Activated T-helper 2 cell treated with anti-CD3 and anti-CD28 coated beads, Interferon-gamma antibody, Interleukin-2, Interleukin-4, amounts not matched to agents 10 μg/mL and 5 μg/mL and 100 μg/mL, durations not matched to agents 14 hours and 24 hours and 36 hours (primary cell): ENCODE measurements at regions not wholly inside any gene's neighbourhood (a gene's known extent, or its start where the extent isn't known, plus 50 kb on each side); places are given as distances from the start of the nearest gene placed in this dataset.
"Not testable (repeated sequence)": the region's sequence is repeated elsewhere in the genome, so short reads cannot be mapped to it uniquely, and the experiment has no call there.

ENCODE experiments used
- DNase-seq: peaks from one replicate; pipeline ENCODE4 v3.0.0; 2021; ENCODE audit warnings: low spot score
- H3K27ac Mint-ChIP-seq: one replicate; pipeline ENCODE4 v1.8.0; 2021; ENCODE audit warnings: mixed read lengths
- H3K27me3 Mint-ChIP-seq: one replicate; pipeline ENCODE4 v1.8.0; 2021; ENCODE audit warnings: low read depth, mixed read lengths
- H3K36me3 Mint-ChIP-seq: one replicate; pipeline ENCODE4 v1.8.0; 2021; ENCODE audit warnings: low read depth, mixed read lengths
- H3K4me1 Mint-ChIP-seq: one replicate; pipeline ENCODE4 v1.8.0; 2021; ENCODE audit warnings: low read depth, mixed read lengths
- H3K4me3 Mint-ChIP-seq: one replicate; pipeline ENCODE4 v1.8.0; 2021; ENCODE audit warnings: low read depth, mild to moderate bottlenecking, moderate library complexity, mixed read lengths
- H3K9me3 Mint-ChIP-seq: one replicate; pipeline ENCODE4 v1.8.0; 2021; ENCODE audit warnings: mixed read lengths
- intact Hi-C: fragments of 100-400 bp; cut with micrococcal nuclease; formaldehyde crosslinking; loops from one replicate; pipeline ENCODE4 v1.15.1; 2023

DNA sequence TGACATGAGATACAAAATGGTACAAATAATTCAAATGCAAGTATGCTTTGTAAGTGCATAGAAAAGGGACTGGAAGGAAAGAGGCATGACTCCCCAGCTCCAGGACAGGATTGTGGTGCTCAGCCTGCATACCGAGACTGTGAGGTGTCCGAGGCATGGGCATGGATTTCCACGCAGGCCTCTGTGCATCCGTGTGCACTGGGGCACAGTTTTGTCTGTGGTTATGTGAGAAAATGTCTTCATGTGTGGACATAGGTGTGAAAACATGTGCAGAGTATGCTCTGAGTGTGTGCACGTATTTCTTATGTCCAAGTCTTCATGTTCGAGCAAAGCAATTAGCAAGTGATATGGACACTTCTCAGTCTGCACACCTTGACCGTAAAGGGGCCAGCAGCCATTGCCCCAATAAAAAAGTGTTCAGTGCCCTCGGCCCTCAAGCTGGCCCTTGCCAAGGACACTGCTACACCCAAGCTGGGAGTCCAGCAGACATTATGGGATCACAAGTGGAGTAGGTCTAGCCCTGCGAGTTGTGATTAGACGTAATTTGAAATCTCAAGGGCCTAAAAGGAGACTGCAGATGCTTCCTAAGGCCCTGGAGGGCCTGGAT, 120.7 kb downstream of the CYP26B1 start:
- Mint-ChIP-seq H3K27ac (no peak overlapping the region), H3K4me3 (no peak overlapping the region), H3K36me3 (no peaks in the 10 kb centered on the region), H3K4me1 (no peaks in the 10 kb centered on the region), H3K9me3 (no peaks in the 10 kb centered on the region), H3K27me3 (no peaks in the 10 kb centered on the region)
- intact Hi-C loops, result no loop called here
- no peak for DNase-seq

DNA sequence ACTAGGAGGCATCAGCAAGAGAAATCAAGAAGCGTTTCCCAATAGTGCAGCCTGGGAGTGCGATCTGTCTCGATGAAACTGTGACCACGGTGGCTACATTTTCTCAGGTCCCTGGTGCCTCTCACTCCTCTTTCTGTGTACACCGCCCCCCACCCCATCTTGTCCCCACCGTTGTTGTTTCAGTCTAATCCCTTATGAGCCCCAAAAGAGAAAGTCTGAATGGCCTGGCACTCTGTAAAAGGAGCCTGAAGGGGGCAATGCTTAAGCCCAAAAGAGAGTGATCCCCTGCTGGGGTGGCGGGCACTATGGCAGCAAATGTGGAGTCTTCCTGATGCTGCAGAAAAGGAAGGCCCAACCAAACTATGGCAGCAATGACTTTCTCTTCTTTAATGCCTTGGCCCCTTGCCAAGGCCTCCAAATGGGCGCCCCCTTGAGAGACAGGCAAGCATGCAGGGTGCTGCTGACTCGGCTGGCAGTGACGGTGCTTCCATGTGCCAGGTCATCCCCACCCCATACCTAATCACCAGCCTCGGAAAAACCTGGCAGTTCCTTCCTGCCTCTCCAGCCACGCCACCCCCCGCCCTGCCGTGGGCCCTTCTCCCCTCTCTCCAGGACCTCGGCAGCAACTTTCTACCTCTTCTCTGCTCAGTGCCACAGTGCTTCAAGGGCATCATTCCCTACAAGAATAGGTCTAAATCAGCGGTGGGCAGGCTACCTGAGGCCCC, 123.0 kb downstream of the CYP26B1 start:
- intact Hi-C loops, result no loop called here
- Mint-ChIP-seq H3K4me1 (no peaks in the 10 kb centered on the region), H3K27ac (no peak overlapping the region), H3K9me3 (no peaks in the 10 kb centered on the region), H3K36me3 (no peaks in the 10 kb centered on the region), H3K27me3 (no peaks in the 10 kb centered on the region), H3K4me3 (no peak overlapping the region)
- peak; percentile 0 for DNase-seq

- Mint-ChIP-seq H3K27me3 (no peaks in the 10 kb centered on the region), H3K9me3 (no peaks in the 10 kb centered on the region), H3K27ac (no peak overlapping the region), H3K4me3 (no peak overlapping the region), H3K4me1 (no peaks in the 10 kb centered on the region), H3K36me3 (no peaks in the 10 kb centered on the region)
- intact Hi-C loops, result no loop called here
- DNase-seq, result no peak
Observed at GRCh38 chr2:72023678-72024390, 123.8 kb downstream of the CYP26B1 start.

GRCh38 chr2:72021371-72021770, 126.3 kb downstream of the CYP26B1 start:
- H3K36me3 Mint-ChIP-seq, intact Hi-C loops, H3K27me3 Mint-ChIP-seq, H3K27ac Mint-ChIP-seq, DNase-seq, H3K9me3 Mint-ChIP-seq, H3K4me1 Mint-ChIP-seq, H3K4me3 Mint-ChIP-seq: not testable (repeated sequence)

GRCh38 chr2:72015266-72015665, 132.4 kb downstream of the CYP26B1 start:
- intact Hi-C loops, result no loop called here
- Mint-ChIP-seq H3K4me1 (no peaks in the 10 kb centered on the region), H3K36me3 (no peaks in the 10 kb centered on the region), H3K27me3 (no peaks in the 10 kb centered on the region), H3K27ac (no peak overlapping the region), H3K9me3 (no peaks in the 10 kb centered on the region), H3K4me3 (no peak overlapping the region)
- DNase-seq, result no peak

- H3K9me3 Mint-ChIP-seq, result no peaks in the 10 kb centered on the region
- H3K27me3 Mint-ChIP-seq, result no peaks in the 10 kb centered on the region
- no peak for DNase-seq
- no peak overlapping the region for H3K4me3 Mint-ChIP-seq
- no peak overlapping the region for H3K27ac Mint-ChIP-seq
- H3K4me1 Mint-ChIP-seq, result no peaks in the 10 kb centered on the region
- H3K36me3 Mint-ChIP-seq, result no peaks in the 10 kb centered on the region
- intact Hi-C loops, result no loop called here
Observed at GRCh38 chr2:72014831-72015230, 132.8 kb downstream of the CYP26B1 start.

- Mint-ChIP-seq H3K4me1 (no peaks in the 10 kb centered on the region), H3K4me3 (no peak overlapping the region), H3K9me3 (no peaks in the 10 kb centered on the region), H3K36me3 (no peaks in the 10 kb centered on the region), H3K27me3 (no peaks in the 10 kb centered on the region), H3K27ac (no peak overlapping the region)
- intact Hi-C loops, result no loop called here
- DNase-seq, result no peak
Observed at GRCh38 chr2:72013726-72014125, 133.9 kb downstream of the CYP26B1 start.

DNA sequence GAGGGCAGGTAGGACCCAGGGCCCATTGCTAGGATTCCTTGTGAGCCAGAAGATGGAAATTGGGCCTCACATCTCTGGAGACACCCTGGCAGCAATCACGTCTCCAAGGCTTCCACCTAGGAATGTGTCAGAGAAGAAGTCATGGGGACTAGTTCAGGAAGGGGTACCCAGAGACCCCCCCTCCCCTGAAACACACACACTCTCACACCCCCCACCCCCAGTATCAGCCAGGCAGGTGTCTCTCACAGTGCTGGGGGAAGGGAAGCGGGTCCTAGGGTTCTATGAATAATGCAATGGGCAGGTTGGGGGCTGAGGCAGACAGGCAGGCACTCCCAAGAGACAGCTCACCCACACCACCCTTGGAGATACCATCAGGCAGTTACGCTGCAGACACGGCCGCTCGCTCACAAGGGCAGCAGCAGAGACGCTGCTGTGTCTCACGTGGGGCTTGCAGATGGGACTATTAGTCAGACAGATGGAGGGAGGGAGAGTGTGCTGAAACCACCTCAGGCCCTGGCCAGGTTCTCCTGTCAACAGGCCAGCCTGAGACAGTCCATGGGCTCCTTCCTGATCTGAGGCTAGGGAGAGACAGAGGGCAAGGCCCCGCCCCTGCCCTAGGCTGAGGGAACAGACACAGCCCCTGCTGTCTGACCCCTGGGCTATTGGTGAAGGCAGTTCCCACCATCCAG, 134.6 kb downstream of the CYP26B1 start:
- no peak overlapping the region for H3K27ac Mint-ChIP-seq
- no peaks in the 10 kb centered on the region for H3K36me3 Mint-ChIP-seq
- no peak overlapping the region for H3K4me3 Mint-ChIP-seq
- no peaks in the 10 kb centered on the region for H3K9me3 Mint-ChIP-seq
- intact Hi-C loops, result no loop called here
- no peaks in the 10 kb centered on the region for H3K27me3 Mint-ChIP-seq
- no peaks in the 10 kb centered on the region for H3K4me1 Mint-ChIP-seq
- DNase-seq, result no peak

GRCh38 chr2:72011791-72012190, 135.9 kb downstream of the CYP26B1 start:
- no peak overlapping the region for H3K4me3 Mint-ChIP-seq
- no peak for DNase-seq
- no peaks in the 10 kb centered on the region for H3K4me1 Mint-ChIP-seq
- H3K36me3 Mint-ChIP-seq, result no peaks in the 10 kb centered on the region
- no peaks in the 10 kb centered on the region for H3K27me3 Mint-ChIP-seq
- no peak overlapping the region for H3K27ac Mint-ChIP-seq
- no peaks in the 10 kb centered on the region for H3K9me3 Mint-ChIP-seq
- intact Hi-C loops, result no loop called here

- no peaks in the 10 kb centered on the region for H3K27me3 Mint-ChIP-seq
- intact Hi-C loops, result no loop called here
- DNase-seq, result no peak
- H3K36me3 Mint-ChIP-seq, result no peaks in the 10 kb centered on the region
- H3K4me1 Mint-ChIP-seq, result no peaks in the 10 kb centered on the region
- no peak overlapping the region for H3K27ac Mint-ChIP-seq
- no peak overlapping the region for H3K4me3 Mint-ChIP-seq
- no peaks in the 10 kb centered on the region for H3K9me3 Mint-ChIP-seq
Observed at GRCh38 chr2:72011370-72011689, 136.3 kb downstream of the CYP26B1 start.

DNA sequence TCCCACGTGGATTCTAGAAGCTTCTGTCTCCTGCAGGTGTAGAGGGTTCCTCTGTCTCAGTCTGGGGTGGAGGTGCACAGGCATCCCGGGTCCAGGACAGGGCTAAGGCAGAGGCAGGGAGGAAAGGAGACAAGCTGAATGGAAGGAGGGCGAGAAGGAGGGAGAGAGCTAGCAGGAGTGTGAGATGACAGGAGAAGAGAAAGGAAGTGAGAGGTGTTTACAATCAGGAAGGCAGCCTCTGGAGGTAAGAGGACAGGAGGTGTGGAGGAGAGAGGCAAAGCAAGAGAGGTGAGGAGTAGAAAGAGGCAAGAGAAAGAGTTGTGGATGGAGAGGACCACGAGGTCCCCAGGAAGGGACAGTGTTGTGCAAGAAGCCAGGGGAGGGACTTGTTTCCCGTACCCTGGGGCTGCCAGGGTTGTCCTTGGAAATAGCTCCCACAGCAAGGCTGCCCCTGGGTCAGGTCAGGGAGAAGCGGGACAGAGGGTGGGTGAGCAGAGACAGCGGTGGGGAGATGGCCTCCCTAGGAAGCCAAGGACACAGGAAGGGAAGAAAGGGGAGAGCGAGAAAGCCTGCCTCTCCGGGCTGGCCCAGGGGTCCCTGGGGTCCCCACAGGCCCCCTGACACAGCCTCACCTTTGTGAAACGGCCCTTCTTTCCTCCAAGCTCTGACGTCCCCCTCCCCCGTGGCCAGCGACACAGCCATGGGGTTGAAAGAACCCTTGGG, 136.9 kb downstream of the CYP26B1 start:
- H3K4me3 Mint-ChIP-seq, result no peak overlapping the region
- H3K4me1 Mint-ChIP-seq, result no peaks in the 10 kb centered on the region
- intact Hi-C loops, result no loop called here
- no peaks in the 10 kb centered on the region for H3K9me3 Mint-ChIP-seq
- no peaks in the 10 kb centered on the region for H3K36me3 Mint-ChIP-seq
- no peaks in the 10 kb centered on the region for H3K27me3 Mint-ChIP-seq
- DNase-seq, result no peak
- no peak overlapping the region for H3K27ac Mint-ChIP-seq

GRCh38 chr2:72008608-72009007, 139.1 kb downstream of the CYP26B1 start:
- Mint-ChIP-seq H3K9me3 (no peaks in the 10 kb centered on the region), H3K4me1 (no peaks in the 10 kb centered on the region), H3K36me3 (no peaks in the 10 kb centered on the region), H3K4me3 (no peak overlapping the region), H3K27me3 (no peaks in the 10 kb centered on the region), H3K27ac (no peak overlapping the region)
- intact Hi-C loops, result no loop called here
- no peak for DNase-seq
